Retinal pigment epithelial cell (primary cell): ENCODE measurements at regions not wholly inside any gene's neighbourhood (a gene's known extent, or its start where the extent isn't known, plus 50 kb on each side); places are given as distances from the start of the nearest gene placed in this dataset.

ENCODE experiments used
- DNase-seq: peaks from one replicate; pipeline ENCODE4 v3.0.0-alpha.2; 2010; ENCODE audit warnings: low read depth
- H3K4me3 ChIP-seq: 2 replicates; pipeline ENCODE4 v1.5.1; 2011; ENCODE audit warnings: mild to moderate bottlenecking, low read length, control low read depth, moderate library complexity
- TF ChIP-seq, protein P1 (sequence below): conservative IDR thresholded peaks from 2 replicates; pipeline ENCODE4 v1.5.1; 2011; ENCODE audit warnings: low read depth, low read length, control low read depth, inconsistent platforms

DNA sequence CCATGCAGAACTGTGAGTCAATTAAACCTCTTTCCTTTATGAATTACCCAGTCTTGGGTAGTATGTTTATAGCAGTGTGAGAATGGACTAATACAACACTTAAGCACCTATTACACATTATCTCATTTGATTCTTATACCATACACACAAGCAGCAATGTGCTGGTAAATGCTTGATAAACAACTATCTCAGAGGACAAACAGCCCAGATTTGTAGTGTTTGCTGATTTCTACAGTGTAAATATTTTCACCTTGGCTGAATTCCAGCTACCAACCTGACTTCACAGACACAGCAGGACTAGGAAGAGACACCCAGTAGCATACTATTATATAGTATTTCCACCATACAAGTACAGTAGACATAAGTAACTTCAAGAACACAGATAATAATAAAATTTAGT is 406.5 kb upstream of the CNKSR2 start:
- TF ChIP-seq, protein P1, sequence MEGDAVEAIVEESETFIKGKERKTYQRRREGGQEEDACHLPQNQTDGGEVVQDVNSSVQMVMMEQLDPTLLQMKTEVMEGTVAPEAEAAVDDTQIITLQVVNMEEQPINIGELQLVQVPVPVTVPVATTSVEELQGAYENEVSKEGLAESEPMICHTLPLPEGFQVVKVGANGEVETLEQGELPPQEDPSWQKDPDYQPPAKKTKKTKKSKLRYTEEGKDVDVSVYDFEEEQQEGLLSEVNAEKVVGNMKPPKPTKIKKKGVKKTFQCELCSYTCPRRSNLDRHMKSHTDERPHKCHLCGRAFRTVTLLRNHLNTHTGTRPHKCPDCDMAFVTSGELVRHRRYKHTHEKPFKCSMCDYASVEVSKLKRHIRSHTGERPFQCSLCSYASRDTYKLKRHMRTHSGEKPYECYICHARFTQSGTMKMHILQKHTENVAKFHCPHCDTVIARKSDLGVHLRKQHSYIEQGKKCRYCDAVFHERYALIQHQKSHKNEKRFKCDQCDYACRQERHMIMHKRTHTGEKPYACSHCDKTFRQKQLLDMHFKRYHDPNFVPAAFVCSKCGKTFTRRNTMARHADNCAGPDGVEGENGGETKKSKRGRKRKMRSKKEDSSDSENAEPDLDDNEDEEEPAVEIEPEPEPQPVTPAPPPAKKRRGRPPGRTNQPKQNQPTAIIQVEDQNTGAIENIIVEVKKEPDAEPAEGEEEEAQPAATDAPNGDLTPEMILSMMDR: no peak
- DNase-seq: no peak

DNA sequence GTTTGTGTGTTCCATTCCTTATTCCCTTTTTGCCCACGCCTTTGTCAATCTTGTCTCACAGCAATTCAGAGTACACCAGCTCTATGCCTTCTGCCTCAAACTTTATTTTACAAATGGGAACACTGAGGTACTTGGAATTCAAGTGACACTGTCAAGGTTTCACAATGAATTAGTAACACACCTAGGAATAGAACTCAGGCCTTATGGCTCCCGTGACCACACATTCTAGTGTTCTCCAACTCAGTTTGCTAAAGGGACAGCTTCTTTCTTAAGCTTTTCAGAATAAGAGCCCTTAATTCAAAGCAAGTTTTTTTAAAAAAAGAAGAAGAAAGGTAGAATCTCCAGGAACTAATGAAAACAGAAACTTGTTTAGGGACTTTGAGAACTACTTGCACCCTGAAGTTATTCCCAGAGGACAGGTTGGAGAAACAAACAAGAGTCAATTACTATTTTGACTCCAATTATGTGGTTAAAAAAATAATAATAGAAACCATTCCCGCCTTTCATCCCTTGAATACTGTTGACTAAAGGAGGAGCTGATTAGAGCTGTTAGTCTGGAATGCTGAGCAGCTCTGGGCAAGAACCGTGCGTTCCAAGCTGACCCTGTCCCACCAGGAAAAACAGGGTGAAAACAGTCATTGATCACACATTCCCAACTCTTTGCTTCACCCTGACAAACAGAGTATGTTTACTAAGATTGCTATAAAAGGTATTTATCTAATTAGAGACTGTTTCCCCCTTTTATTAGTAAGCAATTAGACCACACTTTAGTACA is 408.8 kb upstream of the CNKSR2 start:
- no peak overlapping the region for H3K4me3 ChIP-seq
- TF ChIP-seq, protein P1: no peak
- no peak for DNase-seq

More for the DNA sequence above, 406.5 kb upstream of the CNKSR2 start:
- H3K4me3 ChIP-seq: no peak overlapping the region

DNA sequence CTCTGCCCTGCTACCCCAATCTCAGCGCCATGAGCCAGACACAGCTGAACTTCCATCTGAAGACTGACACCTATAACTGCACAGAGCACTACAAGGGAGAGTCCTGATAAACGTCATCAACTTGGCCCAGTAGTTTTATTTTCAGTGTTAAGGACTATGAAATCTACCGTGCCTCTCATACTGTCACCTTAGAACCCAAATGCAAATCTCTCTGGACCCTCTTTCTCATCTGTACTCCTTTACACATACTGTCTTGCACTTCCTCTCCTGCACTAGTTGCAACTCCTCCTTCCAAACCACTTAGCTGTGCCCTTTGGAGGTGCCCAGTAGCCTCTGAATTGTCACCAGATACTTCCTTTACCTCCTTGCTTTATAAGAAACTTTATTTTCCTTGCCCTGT is 420.2 kb upstream of the CNKSR2 start:
- TF ChIP-seq, protein P1: no peak
- DNase-seq: no peak
- no peak overlapping the region for H3K4me3 ChIP-seq

DNA sequence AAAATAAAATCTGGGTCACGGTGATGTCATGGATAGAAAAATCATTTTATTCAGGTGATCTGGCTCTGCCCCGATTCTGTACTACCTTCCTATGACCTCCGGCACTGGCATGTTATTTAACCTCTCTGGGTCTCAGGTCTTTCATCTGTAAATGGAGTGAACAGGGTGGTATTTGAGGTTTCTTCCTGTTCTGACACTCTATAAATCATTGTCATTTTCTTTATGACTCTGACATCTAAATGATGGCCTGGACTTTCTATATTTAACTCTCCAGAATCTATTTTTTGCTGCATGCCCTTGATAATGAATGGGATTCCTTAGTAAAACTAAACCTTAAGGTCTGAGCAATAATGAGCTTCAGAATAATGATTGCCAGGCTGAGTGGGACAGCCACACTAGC is 422.0 kb upstream of the CNKSR2 start:
- no peak overlapping the region for H3K4me3 ChIP-seq
- no peak for DNase-seq
- TF ChIP-seq, protein P1: no peak

DNA sequence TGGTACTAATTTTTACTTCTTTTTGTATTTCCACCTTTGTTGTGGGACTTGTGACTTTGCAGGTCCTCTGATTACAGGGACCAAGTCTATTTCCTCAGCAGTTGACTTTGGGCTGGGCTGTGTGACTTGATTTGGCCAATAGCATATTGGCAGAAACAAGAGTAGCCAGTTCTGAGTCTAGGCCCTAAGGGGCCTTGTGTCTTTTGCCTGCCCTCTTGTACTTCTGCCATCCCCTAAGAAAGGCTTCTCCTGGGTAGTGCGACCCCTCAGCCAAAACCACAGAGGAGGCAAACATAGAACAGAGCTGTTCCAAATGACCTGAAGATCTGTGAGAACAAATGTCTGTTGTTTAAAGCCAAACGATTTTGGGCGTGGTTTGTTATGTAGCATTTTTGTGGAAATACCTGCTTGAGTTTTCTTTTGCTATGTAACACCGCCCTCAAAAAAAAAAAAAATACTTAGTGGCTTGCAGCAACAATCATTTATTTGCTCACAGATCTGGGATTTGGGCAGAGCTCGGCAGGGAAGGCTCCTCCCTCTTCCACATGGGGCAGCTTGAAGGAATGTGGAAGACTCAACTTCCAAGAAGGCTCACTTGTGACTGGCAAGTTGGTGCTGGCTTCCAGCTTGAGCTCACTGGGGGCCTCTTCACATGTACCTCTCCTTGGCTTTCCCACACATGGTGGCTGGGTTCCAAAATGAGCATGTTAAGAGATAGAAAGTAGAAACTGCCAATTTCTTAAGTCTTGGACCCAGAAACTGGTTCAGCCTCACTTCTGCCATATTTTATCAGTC is 423.0 kb upstream of the CNKSR2 start:
- no peak overlapping the region for H3K4me3 ChIP-seq
- TF ChIP-seq, protein P1: no peak
- DNase-seq: no peak

DNA sequence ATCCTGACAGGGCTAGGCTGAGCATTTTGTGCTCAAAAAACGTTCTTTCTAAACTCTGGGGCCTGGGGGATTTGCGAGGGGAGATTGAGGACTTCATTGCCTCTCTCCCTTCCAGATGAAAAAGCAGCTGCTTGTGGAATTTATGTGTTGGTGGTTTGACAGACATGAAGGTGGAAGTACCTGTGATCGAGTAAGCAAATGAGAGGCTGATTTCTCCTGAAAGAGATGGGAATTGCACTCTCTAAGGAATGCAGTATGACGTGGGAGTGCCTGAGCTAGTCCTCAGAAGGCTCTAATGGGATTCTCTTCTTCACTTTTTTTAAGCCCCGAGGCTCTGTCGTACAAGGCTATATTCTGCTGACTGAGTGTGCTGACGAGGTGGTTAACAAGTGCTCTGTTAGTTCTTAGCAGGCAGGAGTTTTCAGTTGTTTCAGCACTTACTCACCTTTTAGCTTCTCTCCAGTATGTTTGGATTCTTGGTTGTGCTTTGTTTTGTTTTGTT is 426.8 kb upstream of the CNKSR2 start:
- no peak overlapping the region for H3K4me3 ChIP-seq
- peak; percentile 29 for DNase-seq
- TF ChIP-seq, protein P1: no peak
